Naive thymus-derived CD4-positive, alpha-beta T cell (primary cell): ENCODE measurements at regions not wholly inside any gene's neighbourhood (a gene's known extent, or its start where the extent isn't known, plus 50 kb on each side); places are given as distances from the start of the nearest gene placed in this dataset.

Experiments used
- ATAC-seq: fragments of 150-1000 bp; cut with Tn5 transposase; 2 replicates; pipeline ENCODE4 v1.10.0; 2021; ENCODE audit warnings: mild to moderate bottlenecking, moderate library complexity
- CTCF ChIA-PET: fragments of 350-600 bp; sonication (Branson Sonifier 250); formaldehyde crosslinking; loops from one replicate; lab custom pipeline; 2021; ENCODE audit warnings: antibody characterized with exemption; lab: Charles Lee
- POLR2A ChIA-PET: fragments of 350-600 bp; sonication (Branson Sonifier 250); formaldehyde crosslinking; loops from one replicate; lab custom pipeline; 2021; ENCODE audit warnings: antibody characterized with exemption, inconsistent platforms; lab: Charles Lee
- DNase-seq, 9 donors: peaks; one replicate each; pipeline versions ENCODE4 v3.0.0 to v3.0.0-alpha.2; 2020 to 2022; ENCODE audit warnings: mixed read lengths in 1 of 9
- H3K27ac ChIP-seq: one replicate; pipeline ENCODE4 v1.7.0; 2013; ENCODE audit warnings: mild to moderate bottlenecking, low read depth, low read length, moderate library complexity
- H3K27me3 ChIP-seq, 2 donors: one replicate each; pipeline ENCODE4 v1.7.0; 2013; ENCODE audit warnings: low read length in 2 of 2, mild to moderate bottlenecking in 2 of 2, moderate library complexity in 2 of 2; ENCODE audit not compliant: control insufficient read depth in 2 of 2, insufficient read depth in 2 of 2
- H3K36me3 ChIP-seq, 3 experiments: 1 replicate in 2 of 3; 2 replicates in 1 of 3; pipeline ENCODE4 v1.7.0; 2013; ENCODE audit warnings: low read length in 3 of 3, mild to moderate bottlenecking in 3 of 3, moderate library complexity in 1 of 3; ENCODE audit not compliant: insufficient read depth in 3 of 3, control insufficient read depth in 2 of 3
- H3K4me1 ChIP-seq, 2 donors: one replicate each; pipeline ENCODE4 v1.7.0; 2013; ENCODE audit warnings: low read length in 2 of 2, mild to moderate bottlenecking in 2 of 2, moderate library complexity in 1 of 2; ENCODE audit not compliant: control insufficient read depth in 2 of 2, insufficient read depth in 2 of 2
- H3K4me3 ChIP-seq: 2 replicates; pipeline ENCODE4 v1.7.0; 2013; ENCODE audit warnings: mild to moderate bottlenecking, low read length
- H3K9me3 ChIP-seq, 3 experiments: 1 replicate in 2 of 3; 2 replicates in 1 of 3; pipeline ENCODE4 v1.7.0; 2013; ENCODE audit warnings: low read length in 3 of 3; ENCODE audit not compliant: control insufficient read depth in 2 of 3
- H3K27ac Mint-ChIP-seq, 9 donors: one replicate each; pipeline ENCODE4 v1.8.0; 2020 to 2022; ENCODE audit warnings: mixed read lengths in 9 of 9, mild to moderate bottlenecking in 8 of 9, moderate library complexity in 5 of 9, inconsistent platforms in 2 of 9
- H3K27me3 Mint-ChIP-seq, 5 donors: one replicate each; pipeline ENCODE4 v1.8.0; 2021 to 2022; ENCODE audit warnings: mixed read lengths in 5 of 5, mild to moderate bottlenecking in 1 of 5
- H3K36me3 Mint-ChIP-seq, 5 donors: one replicate each; pipeline ENCODE4 v1.8.0; 2020 to 2022; ENCODE audit warnings: mixed read lengths in 5 of 5, mild to moderate bottlenecking in 3 of 5, inconsistent platforms in 1 of 5
- H3K4me1 Mint-ChIP-seq, 7 donors: one replicate each; pipeline ENCODE4 v1.8.0; 2020 to 2022; ENCODE audit warnings: mixed read lengths in 7 of 7, mild to moderate bottlenecking in 3 of 7, inconsistent platforms in 1 of 7
- H3K4me3 Mint-ChIP-seq, 10 donors: one replicate each; pipeline ENCODE4 v1.8.0; 2020 to 2022; ENCODE audit warnings: mild to moderate bottlenecking in 10 of 10, mixed read lengths in 10 of 10, moderate library complexity in 6 of 10, inconsistent platforms in 2 of 10
- H3K9me3 Mint-ChIP-seq, 11 donors: one replicate each; pipeline ENCODE4 v1.8.0; 2020 to 2022; ENCODE audit warnings: mixed read lengths in 11 of 11, mild to moderate bottlenecking in 4 of 11, inconsistent platforms in 1 of 11, moderate library complexity in 1 of 11
- intact Hi-C, 2 donors: fragments of 100-400 bp; cut with micrococcal nuclease; formaldehyde crosslinking; loops; one replicate each; pipeline ENCODE4 v1.15.1; 2023

- Mint-ChIP-seq H3K36me3 (no peaks in the 10 kb centered on the region), H3K27me3 (no peaks in the 10 kb centered on the region), H3K27ac (no peak overlapping the region), H3K4me3 (no peak overlapping the region), H3K9me3 (peaks cover 0 to 15% (median 6%) of the 10 kb centered on the region in 11 donors), H3K4me1 (no peaks in the 10 kb centered on the region)
- Histone ChIP-seq H3K4me1 (no peaks in the 10 kb centered on the region), H3K4me3 (no peak overlapping the region), H3K36me3 (no peaks in the 10 kb centered on the region), H3K27me3 (no peaks in the 10 kb centered on the region), H3K27ac (no peak overlapping the region), H3K9me3 (no peaks in the 10 kb centered on the region)
- ChIA-PET POLR2A (no interaction called here), CTCF (no interaction called here)
- intact Hi-C loops: no loop called here
- DNase-seq: no peak
- no peak for ATAC-seq
Observed at GRCh38 chr4:64216741-64217140, 192.5 kb downstream of the TECRL start.

- Mint-ChIP-seq H3K4me1 (peaks cover 0 to 2% (median 0%) of the 10 kb centered on the region in 7 donors), H3K9me3 (peaks cover 0 to 30% (median 6%) of the 10 kb centered on the region in 11 donors), H3K36me3 (no peaks in the 10 kb centered on the region), H3K27ac (no peak overlapping the region), H3K27me3 (no peaks in the 10 kb centered on the region), H3K4me3 (no peak overlapping the region)
- Histone ChIP-seq H3K27ac (no peak overlapping the region), H3K9me3 (no peaks in the 10 kb centered on the region), H3K4me3 (no peak overlapping the region), H3K36me3 (no peaks in the 10 kb centered on the region), H3K27me3 (no peaks in the 10 kb centered on the region), H3K4me1 (no peaks in the 10 kb centered on the region)
- ChIA-PET POLR2A (no interaction called here), CTCF (no interaction called here)
- no peak for DNase-seq
- no peak for ATAC-seq
- intact Hi-C loops: no loop called here
Observed at GRCh38 chr4:64205376-64205775, 203.9 kb downstream of the TECRL start.

GRCh38 chr4:64200001-64200555 is 209.2 kb downstream of the TECRL start:
- POLR2A ChIA-PET: no interaction called here
- CTCF ChIA-PET: no interaction called here
- ATAC-seq: no peak
- no peak overlapping the region for H3K27ac Mint-ChIP-seq
- DNase-seq: no peak
- H3K4me1 Mint-ChIP-seq: no peaks in the 10 kb centered on the region
- intact Hi-C loops: no loop called here
- no peaks in the 10 kb centered on the region for H3K4me1 ChIP-seq
- no peaks in the 10 kb centered on the region for H3K36me3 ChIP-seq
- H3K4me3 Mint-ChIP-seq: no peak overlapping the region
- no peaks in the 10 kb centered on the region for H3K9me3 ChIP-seq
- H3K27me3 ChIP-seq: no peaks in the 10 kb centered on the region
- no peak overlapping the region for H3K4me3 ChIP-seq
- H3K27ac ChIP-seq: no peak overlapping the region
- H3K9me3 Mint-ChIP-seq: peaks cover 1 to 21% (median 7%) of the 10 kb centered on the region in 11 donors
- no peaks in the 10 kb centered on the region for H3K27me3 Mint-ChIP-seq
- H3K36me3 Mint-ChIP-seq: no peaks in the 10 kb centered on the region

GRCh38 chr4:64195582-64195981 is 213.7 kb downstream of the TECRL start:
- no peaks in the 10 kb centered on the region for H3K4me1 ChIP-seq
- POLR2A ChIA-PET: no interaction called here
- Mint-ChIP-seq H3K9me3 (peaks cover 2 to 26% (median 8%) of the 10 kb centered on the region in 11 donors), H3K4me3 (no peak overlapping the region), H3K36me3 (no peaks in the 10 kb centered on the region), H3K27me3 (no peaks in the 10 kb centered on the region), H3K27ac (no peak overlapping the region), H3K4me1 (no peaks in the 10 kb centered on the region)
- H3K4me3 ChIP-seq: no peak overlapping the region
- ATAC-seq (no peak), DNase-seq (no peak)
- no peaks in the 10 kb centered on the region for H3K36me3 ChIP-seq
- no peak overlapping the region for H3K27ac ChIP-seq
- CTCF ChIA-PET: no interaction called here
- H3K9me3 ChIP-seq: no peaks in the 10 kb centered on the region
- H3K27me3 ChIP-seq: no peaks in the 10 kb centered on the region
- intact Hi-C loops: no loop called here

- Mint-ChIP-seq H3K4me3 (no peak overlapping the region), H3K36me3 (no peaks in the 10 kb centered on the region), H3K9me3 (peaks cover 0 to 26% (median 7%) of the 10 kb centered on the region in 11 donors), H3K27me3 (no peaks in the 10 kb centered on the region), H3K27ac (no peak overlapping the region), H3K4me1 (no peaks in the 10 kb centered on the region)
- no peaks in the 10 kb centered on the region for H3K27me3 ChIP-seq
- intact Hi-C loops: no loop called here
- no peaks in the 10 kb centered on the region for H3K4me1 ChIP-seq
- ATAC-seq (no peak), DNase-seq (no peak)
- no peak overlapping the region for H3K4me3 ChIP-seq
- no peaks in the 10 kb centered on the region for H3K9me3 ChIP-seq
- CTCF ChIA-PET: no interaction called here
- H3K36me3 ChIP-seq: no peaks in the 10 kb centered on the region
- H3K27ac ChIP-seq: no peak overlapping the region
- POLR2A ChIA-PET: no interaction called here
Observed at GRCh38 chr4:64192731-64193412, 216.4 kb downstream of the TECRL start.

GRCh38 chr4:64174247-64174882 is 234.9 kb downstream of the TECRL start:
- POLR2A ChIA-PET: no interaction called here
- ATAC-seq (no peak), DNase-seq (no peak)
- Histone ChIP-seq H3K9me3 (no peaks in the 10 kb centered on the region), H3K27me3 (no peaks in the 10 kb centered on the region), H3K4me1 (no peaks in the 10 kb centered on the region), H3K27ac (no peak overlapping the region), H3K4me3 (no peak overlapping the region), H3K36me3 (no peaks in the 10 kb centered on the region)
- CTCF ChIA-PET: no interaction called here
- Mint-ChIP-seq H3K4me3 (no peak overlapping the region), H3K4me1 (no peaks in the 10 kb centered on the region), H3K36me3 (no peaks in the 10 kb centered on the region), H3K27me3 (no peaks in the 10 kb centered on the region), H3K27ac (no peak overlapping the region), H3K9me3 (peaks cover 0 to 11% (median 0%) of the 10 kb centered on the region in 11 donors)
- intact Hi-C loops: no loop called here

- H3K27ac Mint-ChIP-seq: no peak overlapping the region
- no peak overlapping the region for H3K4me3 ChIP-seq
- no peaks in the 10 kb centered on the region for H3K27me3 ChIP-seq
- no peaks in the 10 kb centered on the region for H3K27me3 Mint-ChIP-seq
- H3K27ac ChIP-seq: no peak overlapping the region
- no peaks in the 10 kb centered on the region for H3K36me3 ChIP-seq
- H3K9me3 Mint-ChIP-seq: peaks cover 0 to 3% (median 0%) of the 10 kb centered on the region in 11 donors
- intact Hi-C loops: no loop called here
- CTCF ChIA-PET: no interaction called here
- no peak overlapping the region for H3K4me3 Mint-ChIP-seq
- peaks cover 0 to 2% (median 0%) of the 10 kb centered on the region in 7 donors for H3K4me1 Mint-ChIP-seq
- H3K9me3 ChIP-seq: no peaks in the 10 kb centered on the region
- POLR2A ChIA-PET: no interaction called here
- ATAC-seq: no peak
- no peaks in the 10 kb centered on the region for H3K4me1 ChIP-seq
- no peak for DNase-seq
- no peaks in the 10 kb centered on the region for H3K36me3 Mint-ChIP-seq
Observed at GRCh38 chr4:64166365-64166764, 242.9 kb downstream of the TECRL start.
